ENCODE measurements at regions not wholly inside any gene's neighbourhood (a gene's known extent, or its start where the extent isn't known, plus 50 kb on each side); places are given as distances from the start of the nearest gene placed in this dataset.

- intact Hi-C loops (cut with DNase I), result no loop called here
- Histone ChIP-seq H3K4me1 (no peaks in the 10 kb centered on the region), H3K9me3 (no peaks in the 10 kb centered on the region), H3K27ac (no peak overlapping the region), H3K27me3 (no peaks in the 10 kb centered on the region), H3K4me3 (no peak overlapping the region), H3K36me3 (no peaks in the 10 kb centered on the region)
- DNase-seq, result no peak
- TF ChIP-seq EP300 (IDR thresholded peaks at IDR 0.05), result no peak
These were observed 172.2 kb upstream of the DDHD1 start for GRCh38 chr14:53325176-53325806.

- DNase-seq, result no peak
- TF ChIP-seq POLR2AphosphoS5 (IDR thresholded peaks at IDR 0.05) (no peak), POLR2A (IDR thresholded peaks at IDR 0.05) (no peak), EP300 (IDR thresholded peaks at IDR 0.05) (no peak)
- TF ChIP-seq, protein P1, sequence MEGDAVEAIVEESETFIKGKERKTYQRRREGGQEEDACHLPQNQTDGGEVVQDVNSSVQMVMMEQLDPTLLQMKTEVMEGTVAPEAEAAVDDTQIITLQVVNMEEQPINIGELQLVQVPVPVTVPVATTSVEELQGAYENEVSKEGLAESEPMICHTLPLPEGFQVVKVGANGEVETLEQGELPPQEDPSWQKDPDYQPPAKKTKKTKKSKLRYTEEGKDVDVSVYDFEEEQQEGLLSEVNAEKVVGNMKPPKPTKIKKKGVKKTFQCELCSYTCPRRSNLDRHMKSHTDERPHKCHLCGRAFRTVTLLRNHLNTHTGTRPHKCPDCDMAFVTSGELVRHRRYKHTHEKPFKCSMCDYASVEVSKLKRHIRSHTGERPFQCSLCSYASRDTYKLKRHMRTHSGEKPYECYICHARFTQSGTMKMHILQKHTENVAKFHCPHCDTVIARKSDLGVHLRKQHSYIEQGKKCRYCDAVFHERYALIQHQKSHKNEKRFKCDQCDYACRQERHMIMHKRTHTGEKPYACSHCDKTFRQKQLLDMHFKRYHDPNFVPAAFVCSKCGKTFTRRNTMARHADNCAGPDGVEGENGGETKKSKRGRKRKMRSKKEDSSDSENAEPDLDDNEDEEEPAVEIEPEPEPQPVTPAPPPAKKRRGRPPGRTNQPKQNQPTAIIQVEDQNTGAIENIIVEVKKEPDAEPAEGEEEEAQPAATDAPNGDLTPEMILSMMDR (IDR thresholded peaks at IDR 0.05), result no peak
- Histone ChIP-seq H3K27ac (no peak overlapping the region), H3K27me3 (no peaks in the 10 kb centered on the region), H3K4me1 (no peaks in the 10 kb centered on the region), H3K36me3 (no peaks in the 10 kb centered on the region), H3K4me3 (no peak overlapping the region), H3K9me3 (peaks cover 0 to 2% (median 0%) of the 10 kb centered on the region in 4 donors)
- WGBS, 2 donors, result 48 to 82% methylated on average over 5 of the region's 5 CpGs
- intact Hi-C loops (cut with DNase I), result no loop called here
These were observed 163.4 kb upstream of the DDHD1 start for GRCh38 chr14:53316504-53316903.

DNA sequence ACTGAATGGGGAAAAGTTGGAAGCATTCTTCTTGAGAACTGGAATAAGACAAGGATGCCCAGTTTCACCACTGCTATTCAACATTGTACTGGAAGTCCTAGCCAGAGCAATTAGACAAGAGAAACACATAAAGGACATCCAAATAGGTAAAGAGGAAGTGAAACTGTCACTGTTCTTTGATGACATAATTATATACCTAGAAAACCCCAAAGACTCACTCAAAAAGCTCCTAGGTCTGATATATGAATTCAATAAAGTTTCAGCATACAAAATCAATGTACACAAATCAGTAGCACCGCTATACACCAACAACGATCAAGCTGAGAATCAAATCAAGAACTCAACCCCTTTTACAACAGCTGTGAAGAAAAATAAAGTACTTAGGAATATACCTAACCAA lies 157.3 kb upstream of the DDHD1 start:
- no peak for DNase-seq
- WGBS, 2 donors, result 91 to 94% methylated on average over 2 of the region's 2 CpGs

DNA sequence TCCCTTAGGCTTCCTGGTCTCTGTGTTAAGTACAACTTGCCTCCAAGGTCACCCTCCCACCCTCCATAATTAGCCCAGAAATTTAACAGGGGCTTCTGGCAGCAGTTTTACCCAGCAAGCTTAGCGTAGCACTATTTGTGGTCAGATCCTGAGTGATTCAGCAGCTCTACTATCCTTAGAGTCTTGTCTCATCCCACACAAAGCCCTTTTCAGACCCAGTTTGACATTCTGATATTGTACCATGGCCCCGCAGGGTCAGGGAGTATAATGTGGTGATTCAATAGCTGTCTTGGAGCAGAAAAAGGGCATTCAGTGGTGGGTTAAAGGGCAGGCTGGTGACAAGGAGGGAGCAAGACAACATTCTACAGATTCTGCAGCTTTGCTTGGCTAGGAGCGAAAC lies 153.8 kb upstream of the DDHD1 start:
- H3K36me3 ChIP-seq, result no peaks in the 10 kb centered on the region
- TF ChIP-seq POLR2A (IDR thresholded peaks at IDR 0.05), result no peak
- TF ChIP-seq POLR2AphosphoS5 (IDR thresholded peaks at IDR 0.05), result no peak
- TF ChIP-seq EP300 (IDR thresholded peaks at IDR 0.05), result no peak
- TF ChIP-seq, protein P1 (IDR thresholded peaks at IDR 0.05), result no peak
- H3K27ac ChIP-seq, result peak overlapping the region; percentile 15 to 71 (median 52)
- 77% methylated on average over 3 of the region's 3 CpGs for WGBS, 2 donors
- H3K4me1 ChIP-seq, result peaks cover 0 to 25% (median 17%) of the 10 kb centered on the region in 4 donors
- H3K4me3 ChIP-seq, result peak overlapping the region in 1 of 4 donors; percentile 38
- H3K27me3 ChIP-seq, result no peaks in the 10 kb centered on the region
- intact Hi-C loops (cut with DNase I), result loop anchor here (5.0 to 10.0 kb wide), 3 partner anchors 228 to 485 kb away; no protein-coding TSS in a partner anchor
- DNase-seq, result no peak
- no peaks in the 10 kb centered on the region for H3K9me3 ChIP-seq

More for the DNA sequence above, 157.3 kb upstream of the DDHD1 start:
- H3K9me3 ChIP-seq, result no peaks in the 10 kb centered on the region
- intact Hi-C loops (cut with DNase I), result no loop called here
- H3K4me3 ChIP-seq, result no peak overlapping the region
- no peak overlapping the region for H3K27ac ChIP-seq
- no peaks in the 10 kb centered on the region for H3K36me3 ChIP-seq
- no peaks in the 10 kb centered on the region for H3K27me3 ChIP-seq
- peaks cover 0 to 16% (median 7%) of the 10 kb centered on the region in 4 donors for H3K4me1 ChIP-seq
- no peak for TF ChIP-seq POLR2AphosphoS5 (IDR thresholded peaks at IDR 0.05)
- no peak for TF ChIP-seq EP300 (IDR thresholded peaks at IDR 0.05)
- TF ChIP-seq, protein P1 (IDR thresholded peaks at IDR 0.05), result no peak
- TF ChIP-seq POLR2A (IDR thresholded peaks at IDR 0.05), result no peak

DNA sequence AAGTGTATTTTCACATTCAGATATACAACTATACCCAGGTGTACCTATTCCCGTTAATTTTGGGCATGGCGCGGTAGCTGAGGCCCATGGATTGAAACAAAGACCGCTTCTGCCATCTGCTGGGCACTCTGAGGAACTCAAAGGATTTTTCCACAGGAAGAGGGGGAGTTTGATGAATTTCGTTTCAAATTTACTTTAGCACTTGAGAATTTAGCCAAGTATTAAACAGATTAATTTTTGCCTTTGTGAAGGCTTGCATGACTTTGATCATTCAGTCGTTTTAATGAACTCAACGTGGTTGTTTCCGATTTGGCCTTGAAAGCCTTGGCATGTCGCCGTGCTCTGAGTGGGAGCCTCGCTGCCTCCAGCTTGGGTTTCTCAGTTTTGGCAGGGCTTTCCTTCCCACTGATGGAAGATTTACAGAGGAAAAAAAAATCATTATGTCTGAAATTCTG lies 153.2 kb upstream of the DDHD1 start:
- peak; percentile 73 for DNase-seq
- Histone ChIP-seq H3K9me3 (no peaks in the 10 kb centered on the region), H3K27ac (peak overlapping the region; percentile 15 to 71 (median 52)), H3K4me3 (peak overlapping the region; percentile 15 to 45 (median 39)), H3K36me3 (no peaks in the 10 kb centered on the region), H3K27me3 (no peaks in the 10 kb centered on the region), H3K4me1 (peaks cover 0 to 25% (median 17%) of the 10 kb centered on the region in 4 donors)
- intact Hi-C loops (cut with DNase I), result loop anchor here (5.0 to 10.0 kb wide), 3 partner anchors 229 to 484 kb away; no protein-coding TSS in a partner anchor
- TF ChIP-seq, protein P1 (IDR thresholded peaks at IDR 0.05), result peak; percentile 53 to 78 (median 72)
- peak in 3 of 4 donors; percentile 41 to 52 (median 51) for TF ChIP-seq POLR2AphosphoS5 (IDR thresholded peaks at IDR 0.05)
- no peak for TF ChIP-seq POLR2A (IDR thresholded peaks at IDR 0.05)
- TF ChIP-seq EP300 (IDR thresholded peaks at IDR 0.05), result no peak
- 15 to 23% methylated on average over 11 of the region's 11 CpGs for WGBS, 2 donors
